GM20431 (cell line): ENCODE measurements at regions not wholly inside any gene's neighbourhood (a gene's known extent, or its start where the extent isn't known, plus 50 kb on each side); places are given as distances from the start of the nearest gene placed in this dataset.
"Not testable (repeated sequence)": the region's sequence is repeated elsewhere in the genome, so short reads cannot be mapped to it uniquely, and the experiment has no call there.

ENCODE experiments used
- in situ Hi-C: fragments of 300-500 bp; cut with MseI, MboI; formaldehyde crosslinking; loops from one replicate; pipeline ENCODE4 v1.15.0; 2020; ENCODE audit warnings: low sequenced_read_pairs; ENCODE audit not compliant: unreplicated experiment

DNA sequence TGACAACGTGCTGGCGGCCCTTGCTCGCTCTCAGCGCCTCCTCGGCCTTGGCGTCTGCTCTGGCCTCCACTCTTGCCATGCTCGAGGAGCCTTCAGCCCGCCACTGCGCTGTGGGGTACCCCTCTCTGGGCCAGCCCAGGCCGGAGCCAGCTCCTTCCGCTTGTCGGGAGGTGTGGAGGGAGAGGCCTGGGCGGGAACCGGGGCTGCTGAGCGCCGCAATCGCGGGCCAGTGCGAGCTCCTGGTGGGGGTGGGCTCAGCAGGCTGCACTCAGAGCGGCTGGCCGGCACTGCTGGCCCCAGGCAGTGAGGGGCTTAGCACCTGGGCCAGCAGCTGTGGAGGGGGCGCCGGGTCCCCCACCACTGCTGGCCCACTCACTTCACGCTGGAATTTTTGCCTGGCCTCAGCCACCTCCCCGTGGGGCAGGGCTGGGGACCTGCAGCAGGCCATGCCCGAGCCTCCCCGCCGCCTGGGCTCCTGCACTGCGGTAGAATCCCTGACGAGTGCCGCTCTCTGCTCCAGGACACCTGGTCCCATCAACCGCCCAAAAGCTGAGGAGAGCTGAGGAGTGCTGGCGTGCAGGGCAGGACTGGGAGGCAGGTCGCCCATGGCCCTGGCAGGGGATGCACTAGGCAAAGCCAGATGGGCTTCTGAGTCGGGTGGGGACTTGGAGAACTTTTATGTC, 372.2 kb upstream of the NRG3 start:
- in situ Hi-C loops, result no loop called here

DNA sequence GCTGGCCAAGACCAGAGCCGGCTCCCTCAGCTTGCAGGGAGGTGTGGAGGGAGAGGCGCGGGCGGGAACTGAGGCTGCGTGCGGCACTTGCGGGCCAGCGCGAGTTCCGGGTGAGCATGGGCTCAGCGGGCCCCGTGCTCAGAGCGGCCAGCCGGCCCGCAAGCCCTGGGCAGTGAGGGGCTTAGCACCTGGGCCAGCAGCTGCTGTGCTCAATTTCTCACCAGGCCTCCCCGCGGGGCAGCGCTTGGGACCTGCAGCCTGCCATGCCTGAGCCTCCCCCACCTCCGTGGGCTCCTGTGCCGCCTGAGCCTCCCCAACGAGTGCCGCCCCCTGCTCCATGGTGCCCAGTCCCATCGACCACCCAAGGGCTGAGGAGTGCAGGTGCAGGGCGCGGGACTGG, 369.2 kb upstream of the NRG3 start:
- in situ Hi-C loops, result not testable (repeated sequence)

DNA sequence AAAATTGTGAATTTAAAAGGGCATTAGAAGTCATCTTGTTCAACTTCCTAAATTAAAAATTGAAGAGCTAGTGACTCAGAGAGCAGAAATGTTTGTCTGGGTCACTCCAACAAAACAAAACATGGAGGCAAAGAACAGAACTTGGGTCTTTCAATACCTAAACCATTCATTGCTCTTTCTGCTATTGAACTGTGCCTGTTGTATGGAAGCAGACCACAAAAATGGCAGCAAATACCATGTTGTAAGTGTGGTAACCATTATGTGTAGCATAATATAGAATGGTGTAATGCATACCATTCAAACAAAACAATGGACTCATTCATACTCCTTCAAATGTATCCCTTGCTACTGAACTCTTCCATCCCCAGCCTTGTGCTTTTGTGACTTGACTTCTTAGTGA, 360.2 kb upstream of the NRG3 start:
- in situ Hi-C loops, result no loop called here

DNA sequence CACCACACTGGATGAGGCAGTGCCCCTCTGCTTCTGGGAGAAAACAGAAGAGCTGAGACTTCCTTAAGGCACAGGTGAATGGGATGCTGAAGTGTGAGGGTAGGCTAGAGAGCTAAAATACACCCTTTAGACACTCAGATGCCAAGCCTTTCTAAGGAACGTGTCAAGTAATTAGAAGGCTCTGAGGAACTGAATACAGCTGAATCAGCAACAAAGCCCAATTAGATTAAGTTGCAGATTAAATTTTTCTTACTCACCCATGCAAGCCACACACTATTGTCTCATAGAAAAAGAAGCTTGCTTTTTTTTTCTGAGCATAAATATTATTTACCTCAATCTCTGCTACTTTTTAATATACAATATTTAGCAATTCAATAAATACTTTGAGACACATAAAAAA, 354.3 kb upstream of the NRG3 start:
- in situ Hi-C loops, result no loop called here

DNA sequence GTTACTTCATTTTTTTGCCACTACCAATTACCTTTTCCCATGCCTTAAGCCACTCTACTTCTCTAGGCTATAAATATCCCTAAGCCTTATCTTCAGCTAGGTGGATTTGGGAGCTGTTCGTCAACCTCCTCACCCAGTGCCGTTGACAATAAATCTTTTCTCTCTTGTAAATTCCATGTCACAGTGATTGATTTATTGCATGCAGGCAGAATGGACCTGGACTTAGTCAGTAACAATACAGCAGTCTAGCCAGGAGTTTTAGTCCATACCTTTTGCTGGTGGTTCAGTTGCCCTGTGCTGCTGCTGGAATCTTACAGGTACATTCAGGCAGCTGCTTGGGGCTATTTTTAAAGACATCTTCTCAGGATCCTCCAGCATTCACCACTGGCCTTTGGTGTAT, 350.5 kb upstream of the NRG3 start:
- in situ Hi-C loops, result no loop called here

DNA sequence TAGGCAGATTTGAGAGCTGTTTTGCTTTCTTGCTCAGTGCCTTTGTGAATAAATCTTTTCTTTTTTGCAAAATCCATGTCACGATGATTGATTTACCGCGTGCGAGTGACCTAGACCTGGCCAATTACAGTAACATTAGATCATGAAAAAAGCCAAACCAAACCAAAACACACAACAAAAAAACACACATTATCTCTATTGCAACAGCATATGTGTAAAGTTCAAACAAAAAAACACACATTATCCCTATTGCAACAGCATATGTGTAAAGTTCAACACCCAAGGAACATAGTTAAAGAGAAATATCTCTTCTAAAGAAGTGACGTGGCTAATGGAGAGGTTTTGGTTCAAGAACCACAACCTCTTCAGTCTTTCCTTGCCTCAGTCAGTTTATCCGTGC, 342.6 kb upstream of the NRG3 start:
- in situ Hi-C loops, result no loop called here

DNA sequence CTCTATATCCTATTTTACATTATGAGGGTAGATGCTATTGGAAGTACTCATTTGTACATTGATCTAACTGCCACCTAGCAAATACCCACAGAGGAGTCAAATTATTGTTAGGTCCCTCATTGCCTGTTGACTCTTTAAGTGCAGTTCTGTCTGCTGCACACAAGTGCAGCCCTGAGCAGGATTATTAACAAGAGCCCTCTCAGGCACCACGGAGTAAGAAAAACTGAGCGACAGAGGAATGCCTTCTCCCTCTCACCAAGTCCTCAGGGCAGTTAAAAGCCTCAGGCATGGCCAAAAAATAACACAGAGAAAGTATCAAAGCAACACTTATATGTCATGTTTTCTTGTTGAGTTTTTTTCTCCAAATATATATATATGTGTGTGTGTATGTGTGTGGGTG, 340.0 kb upstream of the NRG3 start:
- in situ Hi-C loops, result no loop called here

DNA sequence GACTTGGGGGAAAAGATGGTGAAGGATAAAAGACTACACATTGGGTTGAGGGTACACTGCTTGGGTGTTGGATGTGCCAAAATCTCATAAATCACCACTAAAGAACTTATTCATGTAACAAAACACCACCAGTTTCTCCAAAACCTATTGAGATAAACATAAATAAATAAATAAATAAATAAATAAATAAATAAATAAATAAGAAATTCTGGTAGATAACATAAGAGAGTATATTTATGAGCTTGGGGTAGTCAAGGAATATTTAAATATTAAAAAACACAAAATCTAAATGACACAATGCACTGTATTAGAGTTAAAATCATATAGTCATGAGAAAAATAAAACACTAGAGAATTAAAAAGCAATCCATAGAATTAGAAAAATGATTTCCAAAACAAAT, 333.5 kb upstream of the NRG3 start:
- in situ Hi-C loops, result no loop called here

DNA sequence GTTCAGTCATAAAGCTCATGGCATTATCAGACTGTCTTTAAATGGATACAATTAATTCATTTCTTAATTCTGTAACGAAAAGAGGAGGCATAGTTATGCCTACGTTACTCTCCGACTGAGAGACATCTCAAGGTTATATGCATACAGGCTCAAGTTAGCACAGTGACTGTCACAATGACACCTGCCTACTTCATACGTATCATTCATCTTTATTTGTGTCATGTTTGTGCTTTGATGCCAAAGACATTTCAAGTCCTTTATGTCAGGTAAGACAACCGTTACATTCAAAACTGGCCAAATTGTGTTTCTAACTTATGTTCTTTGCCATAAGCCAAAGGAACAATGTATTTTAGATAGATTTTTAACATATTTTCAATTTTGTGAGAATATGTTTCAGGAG, 328.8 kb upstream of the NRG3 start:
- in situ Hi-C loops, result no loop called here

DNA sequence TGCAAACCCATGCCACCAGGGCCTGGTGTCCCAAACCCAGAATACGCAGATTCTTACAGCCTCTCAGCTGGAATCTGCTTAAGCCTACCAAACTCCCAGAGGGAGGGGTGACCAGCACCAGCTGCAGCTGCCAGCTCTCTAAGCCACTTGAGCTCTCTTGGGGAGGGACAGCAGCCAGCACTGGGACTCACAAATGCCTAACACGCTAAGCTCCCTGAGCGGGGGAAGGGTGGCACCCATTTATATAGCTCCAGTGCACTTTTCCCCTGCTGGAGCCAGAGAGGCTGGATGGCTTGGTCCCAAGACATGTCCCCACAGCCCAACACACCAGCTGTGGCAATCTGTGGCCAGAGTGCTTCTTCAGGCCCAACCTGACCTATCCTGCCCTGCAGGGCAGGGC, 326.8 kb upstream of the NRG3 start:
- in situ Hi-C loops, result no loop called here

DNA sequence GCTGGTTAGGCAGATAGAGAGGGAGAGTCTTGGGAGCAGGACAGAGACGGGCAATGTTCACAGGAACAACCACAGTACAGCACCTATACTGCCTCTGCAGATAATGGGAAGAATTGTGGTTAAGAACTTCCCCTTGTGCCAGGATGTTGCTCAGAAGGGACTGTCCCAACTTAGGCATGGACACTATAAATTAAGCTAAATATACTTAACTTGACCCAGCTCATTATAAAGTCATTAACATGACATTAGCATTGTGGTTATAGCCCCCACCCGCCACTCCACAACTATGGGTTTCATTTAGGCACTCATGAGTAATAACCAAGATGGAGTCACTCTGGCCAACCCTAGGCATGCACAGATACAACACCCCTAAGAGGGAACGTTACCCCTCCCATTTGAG, 310.9 kb upstream of the NRG3 start:
- in situ Hi-C loops, result no loop called here

DNA sequence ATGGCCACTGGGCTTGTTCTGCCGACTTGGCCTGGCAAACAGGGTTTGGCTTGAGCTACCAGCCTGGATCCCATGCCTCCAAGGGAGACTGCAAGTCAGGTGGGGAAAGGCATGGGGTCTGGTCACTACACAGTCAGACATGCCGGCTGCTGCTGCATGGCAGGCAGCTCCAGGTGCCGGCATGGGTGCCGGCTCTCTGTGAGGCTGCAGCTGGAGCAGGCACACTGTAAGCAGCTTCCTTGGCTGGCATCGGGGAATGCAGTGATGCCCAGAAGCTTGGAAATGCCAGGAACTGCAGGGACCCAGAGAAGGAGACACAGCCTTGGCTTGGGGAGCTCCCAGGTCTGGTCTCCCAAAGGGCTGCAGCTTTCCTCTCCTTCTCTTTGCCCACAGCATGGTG, 305.5 kb upstream of the NRG3 start:
- in situ Hi-C loops, result no loop called here

DNA sequence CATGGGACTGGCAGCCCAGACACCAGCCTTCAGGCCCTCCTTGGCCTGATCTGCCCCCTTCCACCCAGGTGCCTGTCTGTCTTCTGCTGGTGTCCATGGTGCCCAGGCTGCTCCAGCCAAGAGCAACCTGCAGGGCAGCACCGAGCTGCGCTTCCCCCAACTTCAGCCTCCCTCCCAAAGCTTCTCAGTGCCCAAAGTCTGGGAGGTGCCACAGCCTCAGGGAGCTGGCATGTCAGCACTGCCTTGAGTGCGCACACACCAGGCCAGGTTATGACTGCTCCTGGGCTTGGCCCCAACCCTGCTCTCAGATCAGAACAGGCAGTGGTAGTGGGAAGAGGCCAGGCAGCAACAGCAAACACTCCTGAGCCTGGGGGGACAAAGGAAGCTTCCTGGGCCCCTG, 304.6 kb upstream of the NRG3 start:
- in situ Hi-C loops, result no loop called here

DNA sequence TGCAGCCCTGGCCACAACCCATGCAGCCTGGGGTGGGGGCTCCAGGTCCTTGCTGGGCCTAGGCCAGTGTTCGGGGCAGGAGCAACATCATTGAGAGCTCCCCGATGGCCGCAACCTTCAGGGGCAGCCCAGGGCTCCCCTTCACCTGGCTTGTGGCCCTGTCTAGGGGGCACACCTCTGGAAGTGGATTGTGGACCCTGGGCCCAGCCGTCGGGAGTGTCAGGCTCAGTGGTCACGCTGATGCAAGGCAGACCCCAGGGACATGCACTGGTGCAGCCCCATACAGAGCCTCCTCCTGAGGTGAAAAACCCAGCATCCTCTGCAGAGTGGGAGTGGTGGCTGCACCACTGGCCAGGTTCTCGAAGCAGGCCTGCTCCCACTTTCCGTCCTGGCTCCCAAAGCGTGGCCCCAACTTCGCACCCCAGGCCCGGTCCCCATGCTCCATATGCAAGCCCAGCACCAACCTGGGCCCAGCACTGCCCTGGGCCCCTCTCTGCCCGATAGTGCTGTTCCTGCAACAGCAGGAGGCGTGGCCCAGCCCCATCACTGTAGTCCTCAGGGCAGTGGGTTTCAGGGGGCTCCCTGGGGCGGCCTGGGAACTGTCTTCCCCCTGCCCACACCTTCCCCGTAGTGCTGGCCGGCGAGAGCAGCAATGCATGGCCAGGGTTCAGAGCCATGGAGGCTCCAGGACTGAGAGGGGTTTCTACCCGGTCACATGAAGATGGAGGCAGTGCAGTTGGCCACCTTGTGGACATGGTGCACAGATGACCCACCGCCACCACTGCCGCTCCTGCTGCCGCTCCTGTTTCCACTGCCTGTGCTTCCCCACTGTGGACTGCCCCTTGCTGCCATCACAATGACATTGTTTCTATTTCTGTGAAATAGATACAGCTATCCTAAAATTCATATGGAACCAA, 303.9 kb upstream of the NRG3 start:
- in situ Hi-C loops, result no loop called here

DNA sequence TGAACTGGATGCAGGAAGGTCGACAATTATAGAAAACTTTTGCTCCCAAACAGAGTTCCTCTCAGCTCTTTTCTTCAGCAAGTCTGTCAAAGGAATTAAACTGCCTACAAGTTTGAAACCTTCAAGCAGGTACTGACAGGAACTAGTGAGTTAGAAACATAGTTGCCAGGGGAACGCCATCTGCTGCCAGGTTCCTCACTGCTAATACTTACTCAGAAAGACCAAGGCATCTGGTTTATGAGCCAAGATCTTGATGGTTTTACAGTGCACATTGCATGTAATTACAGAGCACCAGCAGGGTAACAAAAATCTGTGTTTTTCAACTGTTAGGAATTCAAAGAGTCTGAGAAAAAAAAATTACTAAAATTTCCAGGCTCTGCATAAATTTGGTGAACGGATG, 300.0 kb upstream of the NRG3 start:
- in situ Hi-C loops, result no loop called here

DNA sequence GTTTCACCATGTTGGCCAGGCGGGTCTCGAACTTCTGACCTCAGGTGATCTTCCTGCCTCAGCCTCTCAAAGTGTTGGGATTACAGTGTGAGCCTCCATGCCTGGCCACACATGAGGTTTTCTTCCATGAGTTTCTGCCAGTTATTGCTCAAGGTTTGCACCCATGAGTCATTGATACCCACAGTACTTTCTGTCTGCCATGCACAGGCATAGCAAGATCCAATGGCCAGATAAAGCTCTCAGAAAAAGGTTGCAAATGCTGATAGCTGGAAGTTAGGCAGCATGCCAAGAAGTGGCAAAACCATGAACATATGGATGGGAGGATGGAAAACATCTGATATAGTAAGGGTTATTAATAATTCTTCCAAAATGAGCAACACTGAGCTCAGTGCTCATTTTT, 298.7 kb upstream of the NRG3 start:
- in situ Hi-C loops, result no loop called here

DNA sequence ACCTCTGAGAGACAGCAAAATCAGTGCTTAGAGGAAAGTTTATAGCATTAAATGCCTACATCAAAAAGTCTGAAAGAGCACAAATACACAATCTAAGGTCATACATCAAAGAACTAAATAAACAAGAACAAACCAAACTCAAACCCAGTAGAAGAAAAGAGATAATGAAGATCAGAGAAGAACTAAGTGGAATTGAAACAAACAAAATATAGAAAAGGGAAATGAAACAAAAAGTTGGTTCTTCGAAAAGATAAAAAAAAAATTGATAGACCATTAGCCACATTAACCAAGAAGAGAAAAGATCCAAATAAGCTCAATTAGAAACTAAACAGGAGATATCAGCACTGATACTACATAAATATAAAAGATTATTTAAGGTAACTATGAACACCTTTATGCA, 280.0 kb upstream of the NRG3 start:
- in situ Hi-C loops, result no loop called here

DNA sequence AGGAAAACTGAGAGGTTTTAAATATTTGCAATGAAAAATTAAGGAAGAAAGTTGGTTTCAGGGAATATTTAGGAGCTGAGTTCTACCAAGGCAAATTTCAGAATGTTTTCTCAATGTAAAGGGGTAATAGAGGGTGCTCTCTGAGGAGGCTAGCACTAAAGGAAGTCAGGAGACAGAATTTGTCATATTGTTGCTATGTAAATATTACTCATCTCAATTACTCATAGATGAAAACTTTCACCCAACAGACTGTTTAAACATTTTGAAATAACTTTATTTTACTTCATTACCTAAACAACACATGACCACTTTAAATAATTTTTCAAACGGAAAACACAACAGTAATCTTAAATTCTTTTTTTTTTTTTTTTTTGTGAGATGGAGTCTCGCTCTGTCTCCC, 274.8 kb upstream of the NRG3 start:
- in situ Hi-C loops, result no loop called here

DNA sequence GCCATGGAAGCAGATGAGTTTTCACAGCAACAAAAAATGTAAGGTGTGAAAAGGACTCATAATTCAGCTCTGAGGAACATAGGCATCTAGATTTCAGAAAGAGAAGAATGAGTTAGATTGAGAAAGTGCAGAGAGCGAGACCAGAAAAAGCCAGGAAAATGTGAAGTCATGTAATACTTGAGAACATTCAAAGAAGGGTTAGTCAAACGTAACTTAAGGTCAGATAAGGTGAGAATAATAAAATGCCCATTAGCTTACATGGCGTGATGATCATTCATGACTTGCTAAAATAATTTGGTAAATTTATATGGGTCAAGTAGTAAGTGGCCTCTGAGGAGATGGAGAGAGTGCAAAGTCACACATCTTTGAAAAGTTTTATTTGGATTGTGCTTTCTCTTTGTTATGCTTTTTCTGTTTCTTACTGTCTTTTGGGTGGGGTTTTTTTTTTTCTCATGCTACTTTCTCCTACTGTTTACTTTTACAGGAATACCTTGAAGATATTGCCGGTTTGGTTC, 271.8 kb upstream of the NRG3 start:
- in situ Hi-C loops, result no loop called here

DNA sequence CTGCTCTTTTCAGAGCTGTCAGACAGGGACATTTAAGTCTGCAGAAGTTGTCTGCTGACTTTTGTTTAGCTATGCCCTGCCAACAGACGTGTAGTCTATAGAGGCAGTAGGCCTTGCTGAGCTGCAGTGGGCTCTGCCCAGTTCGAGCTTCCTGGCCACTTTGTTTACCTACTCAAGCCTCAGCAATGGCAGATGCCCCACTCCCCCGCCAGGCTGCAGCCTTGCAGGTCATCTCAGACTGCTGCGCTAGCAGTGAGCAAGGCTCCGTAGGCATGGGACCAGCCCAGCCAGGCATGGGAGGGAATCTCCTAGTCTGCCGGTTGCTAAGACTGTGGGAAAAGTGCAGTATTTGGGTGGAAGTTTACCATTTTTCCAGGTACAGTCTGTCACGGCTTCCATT, 230.5 kb upstream of the NRG3 start:
- in situ Hi-C loops, result not testable (repeated sequence)

DNA sequence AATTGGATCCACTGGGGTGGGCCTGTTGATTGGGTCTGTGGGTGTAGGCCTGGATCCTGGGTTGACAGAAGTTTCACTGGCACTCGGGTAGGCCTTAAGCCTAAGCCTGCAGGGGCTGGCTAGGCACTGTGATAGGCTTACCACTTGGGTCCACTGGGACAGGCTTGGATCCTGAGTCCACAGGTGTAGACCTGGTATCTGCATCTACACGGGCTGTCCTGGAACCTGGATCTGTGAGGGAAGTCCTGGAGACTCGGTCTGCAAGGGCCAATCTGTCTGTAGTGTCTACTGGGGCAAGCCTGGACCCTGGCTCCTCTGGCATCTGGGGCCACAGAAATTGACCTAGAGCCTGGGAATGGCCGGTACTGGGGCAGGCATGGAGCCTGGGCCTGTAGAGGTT, 219.0 kb upstream of the NRG3 start:
- in situ Hi-C loops, result no loop called here

DNA sequence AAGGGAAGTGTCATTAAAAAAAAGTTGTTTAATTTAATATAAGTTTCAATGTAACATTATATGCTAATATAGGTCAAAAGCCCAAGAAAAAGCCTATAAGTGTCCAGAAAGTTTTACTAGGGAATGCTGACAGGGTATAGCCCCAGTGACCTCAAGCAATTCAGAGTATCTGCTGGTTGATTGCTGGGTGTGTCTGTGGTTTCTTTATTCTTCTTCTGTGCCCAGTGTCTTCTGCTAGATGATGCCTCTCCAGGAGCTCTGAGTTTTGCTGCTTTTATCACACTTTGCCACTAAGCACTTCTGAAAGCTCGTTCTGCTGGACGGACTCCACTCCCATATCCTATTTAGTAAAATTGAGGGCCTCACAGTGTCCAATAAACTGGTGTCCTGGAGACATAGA, 212.2 kb upstream of the NRG3 start:
- in situ Hi-C loops, result no loop called here
